A673 (cell line): ENCODE measurements at regions not wholly inside any gene's neighbourhood (a gene's known extent, or its start where the extent isn't known, plus 50 kb on each side); places are given as distances from the start of the nearest gene placed in this dataset.

Experiments
- BruUV-seq: library from RNA; stranded (reverse); fragments of 400-500 nt; replicated peaks from 2 replicates; lab custom pipeline; 2021; lab: Mats Ljungman, UMichigan
- CTCF ChIA-PET: fragments of 300-600 bp; sonication (Branson Sonifier 250); formaldehyde crosslinking; loops from one replicate; lab custom pipeline; 2022; ENCODE audit warnings: antibody characterized with exemption; lab: Charles Lee
- POLR2A ChIA-PET: fragments of 300-600 bp; sonication (Branson Sonifier 250); formaldehyde crosslinking; loops from one replicate; lab custom pipeline; 2022; ENCODE audit warnings: antibody characterized with exemption; ENCODE audit not compliant: low non-redundant PET; lab: Charles Lee
- DNase-seq: peaks from one replicate; pipeline ENCODE4 v3.0.0-alpha.2; 2015; ENCODE audit warnings: low spot score
- H3K27ac ChIP-seq: fragments of 200-600 bp; sonication (generic); 2 replicates; pipeline ENCODE4 v1.5.1; 2016; ENCODE audit warnings: mixed run types, low read depth, mild to moderate bottlenecking, mixed read lengths, antibody characterized with exemption, low read length; ENCODE audit not compliant: poor library complexity, severe bottlenecking
- H3K27me3 ChIP-seq: fragments of 200-600 bp; sonication (generic); replicated peaks from 2 replicates; pipeline ENCODE4 v1.6.1; 2017; ENCODE audit warnings: mixed run types, low read depth, mild to moderate bottlenecking, mixed read lengths, antibody characterized with exemption, low read length; ENCODE audit not compliant: insufficient read depth, poor library complexity
- H3K36me3 ChIP-seq: fragments of 200-600 bp; sonication (generic); 2 replicates; pipeline ENCODE4 v1.6.1; 2016; ENCODE audit warnings: mixed run types, mild to moderate bottlenecking, mixed read lengths, antibody characterized with exemption, low read length; ENCODE audit not compliant: insufficient read depth, poor library complexity, severe bottlenecking
- H3K4me1 ChIP-seq: fragments of 200-600 bp; sonication (generic); 2 replicates; pipeline ENCODE4 v1.6.1; 2017; ENCODE audit warnings: mixed run types, mild to moderate bottlenecking, mixed read lengths, antibody characterized with exemption, low read length; ENCODE audit not compliant: insufficient read depth, poor library complexity, severe bottlenecking
- H3K4me3 ChIP-seq: fragments of 200-600 bp; sonication (generic); 2 replicates; pipeline ENCODE4 v1.5.1; 2016; ENCODE audit warnings: low read depth, mixed run types, mild to moderate bottlenecking, mixed read lengths, low read length; ENCODE audit not compliant: poor library complexity, severe bottlenecking
- H3K9me3 ChIP-seq: fragments of 200-600 bp; sonication (generic); 2 replicates; pipeline ENCODE4 v1.6.1; 2016; ENCODE audit warnings: mixed run types, low read depth, mild to moderate bottlenecking, mixed read lengths, antibody characterized with exemption, low read length; ENCODE audit not compliant: poor library complexity, severe bottlenecking
- CTCF ChIP-seq: fragments of 300-800, 200-600 bp; sonication (generic); conservative IDR thresholded peaks from 2 replicates; pipeline ENCODE4 v1.5.1; 2017; ENCODE audit warnings: low read depth, mild to moderate bottlenecking, antibody characterized with exemption, low read length, moderate library complexity, mixed read lengths
- EZH2 ChIP-seq: fragments of 200-600 bp; sonication (generic); IDR thresholded peaks from 2 replicates; pipeline ENCODE4 v1.6.1; 2017; ENCODE audit warnings: borderline replicate concordance, low read depth, mild to moderate bottlenecking, mixed read lengths, antibody characterized with exemption, low read length; ENCODE audit not compliant: poor library complexity, severe bottlenecking
- intact Hi-C: fragments of 100-400 bp; cut with micrococcal nuclease; formaldehyde crosslinking; loops from one replicate; pipeline ENCODE4 v1.10.0; 2022; ENCODE audit not compliant: unreplicated experiment

DNA sequence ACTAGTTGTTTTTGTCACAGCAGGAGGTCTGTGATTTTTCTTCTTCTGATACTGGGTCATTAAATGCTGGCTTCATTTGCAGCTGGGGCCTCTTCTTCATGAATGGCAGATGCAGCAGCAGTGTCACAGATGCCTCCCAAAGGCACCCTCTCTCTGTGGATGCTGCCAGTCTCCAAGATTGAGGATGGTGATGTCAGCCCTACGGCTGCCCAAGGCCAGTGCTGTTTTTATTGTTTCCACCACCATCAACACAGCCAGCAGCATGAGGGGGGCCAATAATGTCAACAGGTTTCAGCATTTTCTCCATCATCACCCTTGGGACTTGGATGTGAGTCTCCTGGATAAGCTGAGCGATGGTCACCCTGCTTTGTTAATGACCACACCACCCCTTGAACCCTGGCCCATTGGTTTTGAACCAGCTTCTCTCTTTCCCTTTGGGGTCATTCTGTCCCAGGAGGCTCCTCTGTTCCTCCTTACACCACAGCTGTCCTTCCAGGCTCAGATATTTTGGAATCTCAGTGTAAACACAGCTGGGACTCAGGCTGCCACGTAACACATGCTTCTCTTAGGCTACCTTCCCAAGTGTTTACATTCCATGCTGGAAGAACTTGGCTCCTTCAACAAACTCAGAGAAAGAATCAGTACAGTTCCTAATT is 151.7 kb upstream of the DDHD1 start:
- no peak for TF ChIP-seq EZH2
- no peak for TF ChIP-seq CTCF
- Histone ChIP-seq H3K9me3 (no peaks in the 10 kb centered on the region), H3K27ac (no peak overlapping the region), H3K4me1 (peaks cover 13% of the 10 kb centered on the region), H3K27me3 (peaks cover 16% of the 10 kb centered on the region), H3K36me3 (no peaks in the 10 kb centered on the region), H3K4me3 (no peak overlapping the region)
- ChIA-PET CTCF (interaction anchor here (1.1 kb wide), 1 partner anchor 9 kb away, joined by 4 read pairs; no protein-coding TSS in a partner anchor), POLR2A (no interaction called here)
- BruUV-seq: no TSS peak
- DNase-seq: no peak
- intact Hi-C loops: loop anchor here (5.0 to 10.0 kb wide), 5 partner anchors 253 to 1000 kb away; no protein-coding TSS in a partner anchor

DNA sequence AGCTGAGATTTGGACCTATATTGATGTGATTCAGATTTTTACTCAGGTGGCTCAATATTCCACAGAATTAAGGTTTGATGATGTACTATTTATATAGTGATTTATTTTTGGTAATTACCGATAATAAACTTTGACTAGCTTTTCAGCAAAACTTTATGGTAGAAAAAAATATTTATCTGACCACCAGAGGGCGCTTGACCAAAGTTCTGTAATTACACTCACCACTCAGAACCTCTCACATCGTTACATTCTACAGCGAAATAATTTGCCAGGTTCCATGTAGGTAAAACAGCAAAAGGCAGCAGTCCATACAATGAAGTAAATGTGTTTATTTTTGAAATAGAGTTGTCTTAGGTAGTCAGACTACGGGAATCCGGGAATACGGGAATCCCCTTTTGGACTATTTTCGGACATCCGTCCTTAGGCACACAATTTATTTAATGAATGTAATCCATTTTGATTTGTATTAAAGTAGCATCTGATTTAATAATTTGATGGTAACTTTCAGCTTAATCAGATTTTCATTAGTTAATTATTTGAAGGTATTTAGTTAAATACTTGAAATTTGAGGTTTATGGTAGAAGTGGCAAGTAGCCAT is 143.0 kb upstream of the DDHD1 start:
- BruUV-seq: no TSS peak
- CTCF ChIA-PET: interaction anchor here (0.6 to 1.4 kb wide), 5 partner anchors 9 to 1052 kb away, joined by 3 to 12 read pairs (median 4); no protein-coding TSS in a partner anchor
- peak; percentile 49 for DNase-seq
- no peak overlapping the region for H3K27ac ChIP-seq
- H3K9me3 ChIP-seq: no peaks in the 10 kb centered on the region
- no peaks in the 10 kb centered on the region for H3K36me3 ChIP-seq
- no peaks in the 10 kb centered on the region for H3K4me1 ChIP-seq
- TF ChIP-seq CTCF: peak; percentile 74
- TF ChIP-seq EZH2: no peak
- H3K27me3 ChIP-seq: peaks cover 3% of the 10 kb centered on the region
- H3K4me3 ChIP-seq: no peak overlapping the region
- intact Hi-C loops: loop anchor here (2.0 kb wide), 1 partner anchor 1051 kb away; no protein-coding TSS in a partner anchor
- POLR2A ChIA-PET: no interaction called here

GRCh38 chr14:53295372-53295771 is 142.2 kb upstream of the DDHD1 start:
- DNase-seq: no peak
- POLR2A ChIA-PET: no interaction called here
- no peak for TF ChIP-seq EZH2
- TF ChIP-seq CTCF: no peak

More at GRCh38 chr14:53295372-53295771, 142.2 kb upstream of the DDHD1 start:
- intact Hi-C loops: no loop called here
- H3K27ac ChIP-seq: no peak overlapping the region
- H3K36me3 ChIP-seq: no peaks in the 10 kb centered on the region
- H3K27me3 ChIP-seq: peaks cover 3% of the 10 kb centered on the region
- CTCF ChIA-PET: interaction anchor here (0.6 to 1.4 kb wide), 5 partner anchors 10 to 1052 kb away, joined by 3 to 12 read pairs (median 4); no protein-coding TSS in a partner anchor
- H3K4me3 ChIP-seq: no peak overlapping the region
- BruUV-seq: no TSS peak
- H3K4me1 ChIP-seq: no peaks in the 10 kb centered on the region
- H3K9me3 ChIP-seq: no peaks in the 10 kb centered on the region
